Liver (tissue), 3 donors: ENCODE measurements at regions not wholly inside any gene's neighbourhood (a gene's known extent, or its start where the extent isn't known, plus 50 kb on each side); places are given as distances from the start of the nearest gene placed in this dataset.

Experiments used
- CTCF ChIP-seq: fragments of 150-350 bp; IDR thresholded peaks from 2 replicates; pipeline ENCODE4 v1.5.1; 2017; ENCODE audit warnings: improper control_type of control experiment, low read depth, low read length; ENCODE audit not compliant: missing input control
- EGR1 ChIP-seq, 2 donors: IDR thresholded peaks; 2 replicates each; pipeline ENCODE4 v1.6.1; 2016 to 2018; ENCODE audit warnings: antibody characterized with exemption in 2 of 2, low read depth in 2 of 2
- GABPA ChIP-seq, 2 donors: IDR thresholded peaks in 1 of 2; conservative IDR thresholded peaks in 1 of 2; 2 replicates each; pipeline ENCODE4 v1.6.1; 2016; ENCODE audit warnings: antibody characterized with exemption in 2 of 2, mild to moderate bottlenecking in 1 of 2, moderate library complexity in 1 of 2
- JUND ChIP-seq, 2 donors: IDR thresholded peaks; 2 replicates each; pipeline ENCODE4 v1.6.1; 2016; ENCODE audit warnings: antibody characterized with exemption in 2 of 2
- SP1 ChIP-seq: IDR thresholded peaks from 2 replicates; pipeline ENCODE4 v1.6.1; 2018; ENCODE audit warnings: antibody characterized with exemption, mild to moderate bottlenecking
- TAF1 ChIP-seq: conservative IDR thresholded peaks from 2 replicates; pipeline ENCODE4 v1.6.1; 2016; ENCODE audit warnings: antibody characterized with exemption, mild to moderate bottlenecking
- YY1 ChIP-seq: IDR thresholded peaks from 2 replicates; pipeline ENCODE4 v1.6.1; 2016; ENCODE audit warnings: antibody characterized with exemption, mild to moderate bottlenecking
- TF ChIP-seq, protein P1 (sequence below): IDR thresholded peaks from 2 replicates; pipeline ENCODE4 v1.6.1; 2016; ENCODE audit warnings: antibody characterized with exemption
- donor health status: healthy.
- donor health status: healthy.

DNA sequence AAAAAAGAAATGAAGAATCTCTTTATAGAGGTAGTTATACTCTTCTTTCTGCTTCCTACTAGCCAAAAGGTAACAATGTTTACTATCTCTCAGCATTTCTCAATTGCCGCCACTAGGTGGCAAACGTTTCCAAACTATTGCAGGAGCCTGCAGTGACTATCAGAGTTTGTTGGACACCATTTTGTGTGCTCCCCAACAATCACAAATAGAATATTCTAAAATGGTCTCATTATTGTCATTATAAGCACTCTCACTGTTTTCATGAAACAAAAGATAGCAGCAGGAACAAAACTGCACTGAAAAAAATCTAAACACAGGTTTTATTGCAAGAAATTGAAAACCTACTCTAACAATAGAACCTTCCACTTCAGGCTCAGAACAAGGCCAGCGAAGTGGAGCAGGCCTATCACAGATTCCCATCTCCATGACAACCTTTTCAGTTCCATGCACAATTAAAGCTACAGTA lies 83.9 kb upstream of the PLPPR4 start:
- TF ChIP-seq YY1 (peak; percentile 98), TAF1 (no peak), CTCF (peak; percentile 78), JUND (IDR thresholded peaks at IDR 0.05) (no peak), SP1 (no peak), GABPA (IDR thresholded peaks at IDR 0.05 in 1 of 2, conservative IDR thresholded peaks at IDR 0.05 in 1 of 2) (no peak), EGR1 (IDR thresholded peaks at IDR 0.05; ENCODE audit: low read depth in 2 of 2) (no peak)
- TF ChIP-seq, protein P1, sequence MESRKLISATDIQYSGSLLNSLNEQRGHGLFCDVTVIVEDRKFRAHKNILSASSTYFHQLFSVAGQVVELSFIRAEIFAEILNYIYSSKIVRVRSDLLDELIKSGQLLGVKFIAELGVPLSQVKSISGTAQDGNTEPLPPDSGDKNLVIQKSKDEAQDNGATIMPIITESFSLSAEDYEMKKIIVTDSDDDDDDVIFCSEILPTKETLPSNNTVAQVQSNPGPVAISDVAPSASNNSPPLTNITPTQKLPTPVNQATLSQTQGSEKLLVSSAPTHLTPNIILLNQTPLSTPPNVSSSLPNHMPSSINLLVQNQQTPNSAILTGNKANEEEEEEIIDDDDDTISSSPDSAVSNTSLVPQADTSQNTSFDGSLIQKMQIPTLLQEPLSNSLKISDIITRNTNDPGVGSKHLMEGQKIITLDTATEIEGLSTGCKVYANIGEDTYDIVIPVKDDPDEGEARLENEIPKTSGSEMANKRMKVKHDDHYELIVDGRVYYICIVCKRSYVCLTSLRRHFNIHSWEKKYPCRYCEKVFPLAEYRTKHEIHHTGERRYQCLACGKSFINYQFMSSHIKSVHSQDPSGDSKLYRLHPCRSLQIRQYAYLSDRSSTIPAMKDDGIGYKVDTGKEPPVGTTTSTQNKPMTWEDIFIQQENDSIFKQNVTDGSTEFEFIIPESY = no peak
